Gastroesophageal sphincter (tissue), 4 donors: ENCODE measurements at regions not wholly inside any gene's neighbourhood (a gene's known extent, or its start where the extent isn't known, plus 50 kb on each side); places are given as distances from the start of the nearest gene placed in this dataset.

Experiments used
- ATAC-seq: fragments of 150-250 bp; one replicate; pipeline ENCODE4 v1.9.1; 2016; ENCODE audit warnings: mild to moderate bottlenecking, moderate library complexity
- H3K27ac ChIP-seq, 4 donors: fragments of 200-600 bp; sonication (generic) in 3 of 4; 1 replicate in 3 of 4; 2 replicates in 1 of 4; pipeline ENCODE4 v1.5.1; 2016 to 2019
- H3K27me3 ChIP-seq: fragments of 200-600 bp; sonication (generic); one replicate; pipeline ENCODE4 v1.5.1; 2019
- H3K36me3 ChIP-seq, 2 donors: fragments of 200-600 bp; sonication (generic); one replicate each; pipeline ENCODE4 v1.5.1; 2019; ENCODE audit warnings: control low read depth in 1 of 2
- H3K4me1 ChIP-seq, 3 donors: fragments of 200-600 bp; sonication (generic); 1 replicate in 2 of 3; 2 replicates in 1 of 3; pipeline ENCODE4 v1.5.1; 2016 to 2019; ENCODE audit warnings: control low read depth in 2 of 3
- H3K4me3 ChIP-seq, 2 donors: fragments of 200-600 bp; sonication (generic); one replicate each; pipeline ENCODE4 v1.5.1; 2019; ENCODE audit warnings: mild to moderate bottlenecking in 1 of 2, moderate library complexity in 1 of 2
- H3K9me3 ChIP-seq, 3 donors: fragments of 200-600 bp; sonication (generic); one replicate each; pipeline ENCODE4 v1.5.1; 2017 to 2019; ENCODE audit warnings: control low read depth in 2 of 3
- EP300 ChIP-seq: sonication (generic); formaldehyde crosslinking; IDR thresholded peaks from one replicate; pipeline ENCODE4 v1.6.1; 2017; ENCODE audit warnings: antibody characterized with exemption, mild to moderate bottlenecking
- POLR2A ChIP-seq, 2 donors: fragments of 450-650 bp; IDR thresholded peaks; one replicate each; pipeline ENCODE4 v1.6.1; 2017; ENCODE audit warnings: antibody characterized with exemption in 2 of 2, mild to moderate bottlenecking in 2 of 2, moderate library complexity in 1 of 2
- POLR2AphosphoS5 ChIP-seq: sonication (generic); formaldehyde crosslinking; IDR thresholded peaks from one replicate; pipeline ENCODE4 v1.6.1; 2017; ENCODE audit warnings: antibody characterized with exemption
- WGBS, 2 donors: methylation state at CpG; one replicate each; pipeline ENCODE4 v1.1.5; 2018; ENCODE audit warnings: low coverage in 1 of 2; 5-methylcytosine and 5-hydroxymethylcytosine counted together
- TF ChIP-seq, protein P1 (sequence below), 4 experiments: fragments of 200-600 bp in 2 of 4; fragments of 450-650 bp in 2 of 4; sonication (generic) in 1 of 4; IDR thresholded peaks; one replicate each; pipeline ENCODE4 v1.5.1; 2017 to 2019; ENCODE audit warnings: antibody characterized with exemption in 4 of 4, mild to moderate bottlenecking in 2 of 4, moderate library complexity in 2 of 4

DNA sequence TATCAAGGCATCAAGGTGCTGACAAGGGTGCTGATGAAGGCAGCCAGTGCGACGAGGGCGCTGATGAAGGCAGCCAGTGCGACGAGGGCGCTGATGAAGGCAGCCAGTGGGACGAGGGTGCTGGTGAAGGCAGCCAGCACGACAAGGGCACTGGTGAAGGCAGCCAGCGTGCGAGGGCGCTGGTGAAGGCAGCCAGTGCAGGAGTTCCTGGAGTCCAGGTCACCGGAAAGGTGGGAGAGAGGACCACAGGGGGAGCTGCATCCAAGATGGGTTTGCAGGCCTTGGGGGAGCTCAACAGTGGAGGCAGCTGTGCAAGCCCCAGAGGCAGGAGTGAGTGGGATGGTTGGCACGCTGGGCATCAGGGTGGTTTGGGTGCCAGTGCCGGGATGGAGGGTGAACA, 176.3 kb downstream of the TBXT start:
- WGBS, 2 donors = 87 to 88% methylated on average over 7 to 9 of the region's 14 CpGs
- Histone ChIP-seq H3K27ac (no peak overlapping the region), H3K27me3 (peaks cover 41% of the 10 kb centered on the region), H3K4me3 (no peak overlapping the region), H3K4me1 (peaks cover 0 to 28% (median 13%) of the 10 kb centered on the region in 3 donors), H3K9me3 (no peaks in the 10 kb centered on the region), H3K36me3 (no peaks in the 10 kb centered on the region)
- TF ChIP-seq POLR2AphosphoS5 (no peak), EP300 (no peak), POLR2A (IDR thresholded peaks at IDR 0.05) (no peak)
- TF ChIP-seq, protein P1, sequence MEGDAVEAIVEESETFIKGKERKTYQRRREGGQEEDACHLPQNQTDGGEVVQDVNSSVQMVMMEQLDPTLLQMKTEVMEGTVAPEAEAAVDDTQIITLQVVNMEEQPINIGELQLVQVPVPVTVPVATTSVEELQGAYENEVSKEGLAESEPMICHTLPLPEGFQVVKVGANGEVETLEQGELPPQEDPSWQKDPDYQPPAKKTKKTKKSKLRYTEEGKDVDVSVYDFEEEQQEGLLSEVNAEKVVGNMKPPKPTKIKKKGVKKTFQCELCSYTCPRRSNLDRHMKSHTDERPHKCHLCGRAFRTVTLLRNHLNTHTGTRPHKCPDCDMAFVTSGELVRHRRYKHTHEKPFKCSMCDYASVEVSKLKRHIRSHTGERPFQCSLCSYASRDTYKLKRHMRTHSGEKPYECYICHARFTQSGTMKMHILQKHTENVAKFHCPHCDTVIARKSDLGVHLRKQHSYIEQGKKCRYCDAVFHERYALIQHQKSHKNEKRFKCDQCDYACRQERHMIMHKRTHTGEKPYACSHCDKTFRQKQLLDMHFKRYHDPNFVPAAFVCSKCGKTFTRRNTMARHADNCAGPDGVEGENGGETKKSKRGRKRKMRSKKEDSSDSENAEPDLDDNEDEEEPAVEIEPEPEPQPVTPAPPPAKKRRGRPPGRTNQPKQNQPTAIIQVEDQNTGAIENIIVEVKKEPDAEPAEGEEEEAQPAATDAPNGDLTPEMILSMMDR (IDR thresholded peaks at IDR 0.05) = no peak
- no peak for ATAC-seq

DNA sequence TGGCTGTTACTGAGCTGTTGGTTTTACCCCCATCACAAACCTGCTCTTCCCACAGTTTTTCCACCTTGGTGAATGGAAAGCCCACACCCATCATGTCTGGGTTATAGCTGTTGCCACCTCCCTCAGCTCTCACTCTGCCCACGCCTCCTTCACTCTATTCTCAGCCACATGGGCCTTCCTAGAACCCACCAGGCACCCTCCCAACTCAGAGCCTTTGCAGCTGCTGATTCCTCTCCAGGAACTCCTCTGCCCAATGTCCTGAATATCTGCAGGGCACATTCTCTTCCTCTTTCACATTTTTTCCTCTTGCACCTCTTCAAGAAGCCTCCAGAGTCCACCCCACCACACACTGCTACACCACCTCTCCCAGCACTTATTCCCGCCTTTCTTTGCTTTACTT, 177.4 kb downstream of the TBXT start:
- Histone ChIP-seq H3K4me1 (peaks cover 0 to 39% (median 13%) of the 10 kb centered on the region in 3 donors), H3K4me3 (no peak overlapping the region), H3K27me3 (peaks cover 50% of the 10 kb centered on the region), H3K9me3 (no peaks in the 10 kb centered on the region), H3K27ac (no peak overlapping the region), H3K36me3 (no peaks in the 10 kb centered on the region)
- 84 to 90% methylated on average over 2 of the region's 2 CpGs for WGBS, 2 donors
- ATAC-seq = no peak
- no peak for TF ChIP-seq EP300
- TF ChIP-seq, protein P1 (IDR thresholded peaks at IDR 0.05) = no peak

- Histone ChIP-seq H3K27ac (peak overlapping the region in 1 of 4 donors; percentile 76), H3K9me3 (no peaks in the 10 kb centered on the region), H3K27me3 (peaks cover 50% of the 10 kb centered on the region), H3K4me1 (peaks cover 0 to 41% (median 13%) of the 10 kb centered on the region in 3 donors), H3K4me3 (peak overlapping the region; percentile 16 to 61), H3K36me3 (no peaks in the 10 kb centered on the region)
- peak; percentile 45 for ATAC-seq
- 22 to 60% methylated on average over 2 to 6 of the region's 43 CpGs for WGBS, 2 donors
- TF ChIP-seq EP300 (no peak), POLR2AphosphoS5 (no peak), POLR2A (IDR thresholded peaks at IDR 0.05) (no peak)
- TF ChIP-seq, protein P1 (IDR thresholded peaks at IDR 0.05) = no peak
These were observed 178.7 kb downstream of the TBXT start for GRCh38 chr6:165988757-165989456.

- H3K27ac ChIP-seq = peak overlapping the region in 3 of 4 donors; percentile 43 to 76 (median 64)
- no peak for TF ChIP-seq EP300
- TF ChIP-seq, protein P1 (IDR thresholded peaks at IDR 0.05) = no peak
- TF ChIP-seq POLR2A (IDR thresholded peaks at IDR 0.05) = no peak
- TF ChIP-seq POLR2AphosphoS5 = no peak
These were observed 179.3 kb downstream of the TBXT start for GRCh38 chr6:165988302-165988756.

More at GRCh38 chr6:165988302-165988756, 179.3 kb downstream of the TBXT start:
- Histone ChIP-seq H3K9me3 (no peaks in the 10 kb centered on the region), H3K27me3 (peaks cover 50% of the 10 kb centered on the region), H3K4me3 (peak overlapping the region; percentile 16 to 61), H3K4me1 (peaks cover 0 to 41% (median 13%) of the 10 kb centered on the region in 3 donors), H3K36me3 (no peaks in the 10 kb centered on the region)
- WGBS, 2 donors = 0% methylated on average over 1 of the region's 29 CpGs; no CpG with 5 or more reads in 1 of the 2 donors
- no peak for ATAC-seq
